HG02973 (cell line): ENCODE measurements at regions not wholly inside any gene's neighbourhood (a gene's known extent, or its start where the extent isn't known, plus 50 kb on each side); places are given as distances from the start of the nearest gene placed in this dataset.

Experiments
- ATAC-seq: cut with Tn5 transposase; IDR thresholded peaks from one replicate; pipeline ENCODE4 v1.9.1; 2021; ENCODE audit warnings: moderate library complexity; ENCODE audit not compliant: unreplicated experiment

- ATAC-seq: no peak
These were observed 103.3 kb upstream of the IGFBP3 start for GRCh38 chr7:46024263-46024916.

GRCh38 chr7:46022397-46022796 is 101.3 kb upstream of the IGFBP3 start:
- no peak for ATAC-seq

- no peak for ATAC-seq
These were observed 94.2 kb upstream of the IGFBP3 start for GRCh38 chr7:46015107-46015868.

- no peak for ATAC-seq
These were observed 90.4 kb upstream of the IGFBP3 start for GRCh38 chr7:46011501-46011900.

- ATAC-seq: no peak
These were observed 90.0 kb upstream of the IGFBP3 start for GRCh38 chr7:46011059-46011458.

GRCh38 chr7:46009211-46009610 is 88.1 kb upstream of the IGFBP3 start:
- ATAC-seq: no peak

- no peak for ATAC-seq
These were observed 87.0 kb upstream of the IGFBP3 start for GRCh38 chr7:46007990-46008643.

GRCh38 chr7:46007194-46007593 is 86.1 kb upstream of the IGFBP3 start:
- no peak for ATAC-seq

- no peak for ATAC-seq
These were observed 85.7 kb upstream of the IGFBP3 start for GRCh38 chr7:46006723-46007122.

- ATAC-seq: no peak
These were observed 85.1 kb upstream of the IGFBP3 start for GRCh38 chr7:46006212-46006611.

GRCh38 chr7:46004965-46005364 is 83.9 kb upstream of the IGFBP3 start:
- ATAC-seq: no peak

GRCh38 chr7:46003896-46004875 is 83.1 kb upstream of the IGFBP3 start:
- no peak for ATAC-seq

- ATAC-seq: no peak
These were observed 82.1 kb upstream of the IGFBP3 start for GRCh38 chr7:46003161-46003560.

- no peak for ATAC-seq
These were observed 79.4 kb upstream of the IGFBP3 start for GRCh38 chr7:46000513-46000912.

GRCh38 chr7:45999541-45999940 is 78.5 kb upstream of the IGFBP3 start:
- no peak for ATAC-seq

GRCh38 chr7:45998506-45998905 is 77.4 kb upstream of the IGFBP3 start:
- ATAC-seq: no peak

GRCh38 chr7:45993621-45994020 is 72.5 kb upstream of the IGFBP3 start:
- ATAC-seq: no peak

GRCh38 chr7:45992826-45993225 is 71.8 kb upstream of the IGFBP3 start:
- ATAC-seq: no peak

- no peak for ATAC-seq
These were observed 69.2 kb upstream of the IGFBP3 start for GRCh38 chr7:45990276-45990675.

- no peak for ATAC-seq
These were observed 67.5 kb upstream of the IGFBP3 start for GRCh38 chr7:45988405-45989057.
